Muscle of back (tissue), 3 donors: ENCODE measurements at regions not wholly inside any gene's neighbourhood (a gene's known extent, or its start where the extent isn't known, plus 50 kb on each side); places are given as distances from the start of the nearest gene placed in this dataset.

Experiments
- DNase-seq, 3 donors: peaks; one replicate each; pipeline versions ENCODE4 v3.0.0 to v3.0.0-alpha.2; 2013

DNA sequence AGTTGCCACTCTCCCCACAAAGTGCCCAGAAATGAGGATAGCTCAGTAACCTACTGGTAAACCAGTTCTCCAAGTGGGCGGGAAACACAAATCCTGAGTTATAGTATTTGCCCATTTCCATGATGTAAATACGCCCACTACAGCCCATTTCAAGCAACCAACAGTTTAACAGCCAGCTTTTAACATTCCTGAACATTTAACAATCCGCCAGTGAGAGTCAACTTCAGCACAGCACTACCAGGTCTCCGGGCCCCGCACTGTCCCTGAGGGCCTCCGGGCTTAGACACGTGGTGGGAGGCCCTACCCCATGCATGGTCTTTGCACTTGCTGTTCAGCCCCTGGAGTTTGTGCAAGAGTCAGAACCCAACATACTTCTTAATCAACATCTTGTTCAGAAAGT, 132.0 kb upstream of the CTTNBP2NL start:
- no peak for DNase-seq

DNA sequence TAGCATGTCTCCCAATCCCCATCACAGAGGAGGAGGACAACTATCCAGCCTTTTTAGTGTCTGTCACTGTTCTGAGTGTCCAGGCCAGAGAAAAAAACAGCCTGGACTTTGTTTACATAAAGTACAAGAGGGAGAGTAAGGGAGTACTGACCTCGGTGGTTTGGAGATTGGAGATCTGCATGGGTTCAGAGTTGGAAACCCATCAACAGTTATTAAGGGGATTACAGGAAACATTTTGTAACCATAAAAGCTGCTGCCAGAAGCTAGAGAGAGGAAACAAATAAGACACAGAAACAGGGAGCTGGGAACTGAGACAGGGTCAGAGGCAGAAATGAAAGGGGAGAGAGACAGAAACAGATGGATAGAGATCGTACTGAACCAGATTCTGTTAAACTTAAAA, 131.5 kb upstream of the CTTNBP2NL start:
- DNase-seq = peak in 2 of 3 donors; percentile 38 to 65

DNA sequence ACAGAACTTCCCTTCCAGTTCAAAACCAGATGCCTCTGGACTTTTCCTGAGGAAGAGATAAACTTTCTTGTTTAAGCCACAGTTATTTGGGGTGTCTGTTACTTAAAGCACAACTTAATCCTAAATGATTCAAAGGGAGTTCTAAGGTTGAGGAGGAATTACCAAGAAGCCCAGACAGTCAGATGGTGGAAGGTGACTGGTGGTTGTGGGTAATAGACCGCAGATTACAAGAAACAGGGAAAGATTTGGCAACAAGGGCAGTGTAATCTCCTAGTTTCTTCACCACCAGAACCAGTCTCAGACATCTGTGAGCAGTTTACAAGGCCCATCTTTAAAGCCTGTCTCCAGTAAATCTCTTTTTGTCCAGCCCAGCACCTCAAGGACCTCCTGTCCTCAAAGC, 130.1 kb upstream of the CTTNBP2NL start:
- no peak for DNase-seq

DNA sequence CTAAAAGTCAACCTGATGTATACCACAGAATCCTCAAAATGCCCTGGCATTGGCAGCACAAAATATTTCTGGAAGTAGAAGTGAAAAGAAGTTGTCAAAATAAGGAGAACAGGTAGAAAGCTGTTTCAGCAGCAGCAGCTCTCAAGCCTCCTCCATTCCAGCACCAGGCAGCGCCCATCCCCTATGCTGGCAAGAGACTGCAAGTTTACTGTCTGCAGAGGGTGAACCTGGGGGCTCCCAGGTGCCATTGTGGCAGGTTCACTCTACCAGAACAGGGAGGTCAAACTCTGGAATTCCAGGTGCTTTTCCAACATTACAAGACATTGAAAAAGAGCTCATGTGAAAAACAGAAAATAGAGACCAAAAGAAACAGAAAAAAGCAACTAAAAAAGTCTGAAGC, 128.8 kb upstream of the CTTNBP2NL start:
- DNase-seq = no peak

DNA sequence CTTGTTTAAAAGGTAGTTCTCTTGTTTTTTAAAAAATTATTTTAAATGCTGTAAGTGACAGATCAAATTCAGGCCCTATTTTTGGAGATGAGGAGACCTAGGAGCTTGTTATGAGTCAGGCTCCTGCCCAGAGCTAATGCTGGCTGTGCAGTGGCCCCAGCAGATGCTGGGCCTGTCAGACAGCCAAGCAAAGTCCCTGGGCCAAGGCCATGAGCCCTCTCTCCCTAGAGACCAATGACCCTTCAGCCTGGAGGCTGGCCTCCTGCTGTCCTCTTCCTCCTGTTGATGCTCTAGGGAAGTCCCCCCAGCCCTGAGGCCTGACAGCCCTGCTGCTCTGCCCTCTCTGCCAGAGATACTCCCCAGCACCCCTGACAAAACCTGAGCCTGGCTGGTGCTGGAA, 128.1 kb upstream of the CTTNBP2NL start:
- DNase-seq = no peak

DNA sequence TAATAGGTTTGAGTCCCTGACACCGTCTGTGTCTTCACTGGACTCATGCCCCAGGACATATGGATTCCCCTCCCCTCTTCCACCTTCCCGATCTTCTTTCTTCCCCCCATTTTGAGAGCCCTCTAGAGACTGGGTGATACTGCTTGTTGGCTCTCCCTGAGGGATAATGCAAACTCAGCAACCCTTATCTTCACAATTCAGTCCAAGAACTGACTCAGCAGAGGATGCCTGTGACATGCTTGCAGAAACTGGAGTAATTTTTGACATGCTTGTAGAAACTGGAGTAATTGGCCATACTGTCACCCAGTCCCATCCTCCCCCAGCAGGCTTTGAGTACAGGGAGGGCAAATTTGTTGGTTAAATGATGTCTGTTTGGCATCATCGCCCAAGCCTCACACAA, 127.6 kb upstream of the CTTNBP2NL start:
- DNase-seq = no peak

DNA sequence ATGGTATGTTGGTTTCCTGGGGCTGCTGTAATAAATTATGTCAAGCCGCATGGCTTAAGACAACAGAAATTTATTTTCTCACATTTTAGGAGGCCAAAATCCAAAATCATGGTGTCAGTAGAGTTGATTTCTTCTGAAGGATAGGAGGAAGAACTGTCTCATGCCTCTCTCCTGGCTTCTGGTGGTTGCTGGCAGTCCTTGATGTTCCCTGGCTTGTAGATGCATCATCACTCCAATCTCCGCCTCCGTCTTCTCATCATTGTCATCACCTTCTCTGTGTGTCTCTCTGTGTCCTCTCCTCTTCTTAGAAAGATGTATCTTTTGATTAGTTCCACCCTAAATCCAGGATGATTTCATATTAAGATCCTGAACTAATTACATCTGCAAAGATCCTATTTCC, 124.7 kb upstream of the CTTNBP2NL start:
- no peak for DNase-seq

DNA sequence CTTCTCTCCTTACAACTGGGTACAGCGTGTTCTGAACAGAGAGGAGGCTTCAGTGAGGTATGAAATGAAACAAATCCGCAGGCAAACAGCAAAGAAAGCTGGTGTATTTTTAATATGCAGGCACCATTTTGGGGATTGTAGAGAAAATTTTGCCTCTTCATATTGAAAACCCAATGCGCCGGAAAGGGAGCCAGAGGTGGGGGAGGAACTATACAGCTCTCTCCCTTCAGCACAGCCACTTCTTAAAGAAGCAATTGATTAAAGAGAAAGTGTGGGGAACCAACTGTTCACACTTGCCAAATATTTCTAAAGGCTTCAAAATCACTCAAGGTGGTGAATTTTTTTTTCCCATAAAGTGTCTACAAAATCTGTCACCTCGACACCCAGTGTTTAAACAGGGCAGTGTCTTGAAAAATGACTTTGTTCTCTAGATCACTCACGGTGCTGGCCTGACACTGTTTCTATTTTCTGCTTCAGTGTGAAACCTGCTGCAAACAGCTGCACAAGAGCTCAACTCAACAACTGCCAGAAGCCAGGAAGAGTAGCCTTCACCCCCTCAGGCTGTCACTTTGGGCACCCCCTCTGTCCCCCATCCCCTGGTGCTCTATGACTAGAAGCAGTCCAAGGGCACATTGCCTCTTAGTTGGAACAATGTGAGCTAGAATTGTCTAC, 123.8 kb upstream of the CTTNBP2NL start:
- no peak for DNase-seq

DNA sequence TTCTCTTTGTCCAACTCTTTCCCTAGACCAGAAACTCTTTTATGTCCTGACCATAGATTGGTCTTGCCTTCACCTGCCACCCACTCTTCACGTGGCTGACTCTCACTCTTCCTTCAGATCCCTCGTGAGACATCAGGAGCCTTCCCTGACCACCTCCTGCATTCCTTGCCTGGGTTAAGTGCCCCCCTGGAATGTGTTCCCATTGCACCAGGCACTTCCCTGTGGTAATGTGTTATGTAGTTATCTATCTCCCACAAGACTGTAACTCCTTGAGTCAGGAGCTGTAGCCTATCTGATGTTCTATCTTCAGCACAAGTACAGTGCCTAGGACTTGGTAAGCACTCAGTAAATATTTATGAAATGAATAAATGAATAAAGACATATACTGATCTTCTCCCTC, 111.2 kb upstream of the CTTNBP2NL start:
- DNase-seq = no peak

DNA sequence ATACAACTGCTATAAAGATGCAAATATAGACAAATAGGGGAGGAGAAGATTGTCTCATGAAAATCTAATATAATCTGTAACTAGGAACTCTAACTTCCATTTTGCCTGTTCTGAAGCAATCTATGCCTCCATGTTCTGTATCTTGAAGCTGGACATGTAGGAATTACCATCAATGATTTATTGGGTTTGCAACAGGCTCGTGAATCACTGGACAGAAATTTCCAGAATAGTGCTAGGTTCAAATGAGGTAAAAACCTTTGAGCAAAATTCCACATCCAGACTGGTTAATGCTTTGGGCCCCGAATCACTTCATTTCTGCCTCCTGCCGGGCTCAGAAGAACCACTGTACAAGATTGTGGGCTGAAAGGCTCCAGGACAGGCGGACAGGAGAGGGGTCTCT, 110.7 kb upstream of the CTTNBP2NL start:
- no peak for DNase-seq

DNA sequence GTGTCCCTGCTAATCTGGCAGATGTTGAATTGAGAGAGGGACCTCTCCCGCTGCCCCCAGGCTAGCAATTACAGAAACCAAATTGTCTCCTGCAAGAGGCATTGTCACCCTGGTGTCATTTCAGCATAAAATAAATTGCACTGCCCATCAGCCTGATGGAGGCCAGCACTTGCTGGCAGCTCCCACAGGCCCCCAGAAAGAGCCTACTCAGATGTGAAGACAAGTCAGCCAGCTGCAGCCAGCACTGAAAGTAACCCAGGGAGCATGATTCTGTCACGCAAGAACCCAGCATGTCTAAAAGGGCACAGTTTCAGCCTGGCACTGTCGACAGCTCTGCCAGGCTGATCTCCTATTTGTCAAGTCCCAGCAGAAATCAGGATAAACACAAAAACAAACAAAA, 110.3 kb upstream of the CTTNBP2NL start:
- DNase-seq = no peak

DNA sequence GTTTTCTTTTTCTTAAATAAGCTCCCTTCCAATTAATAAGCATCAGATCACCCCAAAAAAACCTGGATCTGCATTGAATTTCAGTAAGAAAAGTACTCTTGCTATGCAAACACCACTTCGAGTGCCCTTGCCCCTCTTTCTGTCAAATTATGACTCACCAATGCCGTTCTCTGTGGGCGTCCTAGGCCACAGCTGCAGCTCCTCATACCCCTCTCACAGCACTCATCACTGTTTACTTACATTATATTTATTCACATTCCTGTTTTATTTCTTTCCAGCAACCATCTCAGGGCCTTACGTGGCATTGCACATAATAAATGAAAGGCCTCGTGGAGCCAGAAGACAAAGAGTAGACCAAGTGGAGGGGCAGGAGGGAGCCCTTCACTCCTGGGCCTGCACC, 99.1 kb upstream of the CTTNBP2NL start:
- no peak for DNase-seq

DNA sequence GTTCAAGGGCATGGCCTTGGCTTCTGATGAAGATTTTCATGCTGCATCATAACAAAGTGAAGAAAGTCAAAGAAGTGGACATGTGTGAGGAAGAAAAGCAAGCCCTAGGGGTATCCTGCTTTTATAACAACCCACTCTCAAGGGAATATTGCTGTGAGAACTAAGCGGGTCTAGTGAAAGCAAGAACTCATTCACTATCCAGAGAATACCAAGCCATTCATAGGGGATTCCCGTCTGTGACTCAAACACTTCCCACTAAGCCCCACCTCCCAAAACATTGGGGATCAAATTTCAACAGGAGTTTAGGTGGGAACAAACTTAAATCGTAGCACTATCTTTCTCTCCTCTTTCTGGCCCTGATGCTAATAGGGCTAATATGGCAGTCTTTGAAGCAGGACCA, 98.5 kb upstream of the CTTNBP2NL start:
- DNase-seq = no peak

DNA sequence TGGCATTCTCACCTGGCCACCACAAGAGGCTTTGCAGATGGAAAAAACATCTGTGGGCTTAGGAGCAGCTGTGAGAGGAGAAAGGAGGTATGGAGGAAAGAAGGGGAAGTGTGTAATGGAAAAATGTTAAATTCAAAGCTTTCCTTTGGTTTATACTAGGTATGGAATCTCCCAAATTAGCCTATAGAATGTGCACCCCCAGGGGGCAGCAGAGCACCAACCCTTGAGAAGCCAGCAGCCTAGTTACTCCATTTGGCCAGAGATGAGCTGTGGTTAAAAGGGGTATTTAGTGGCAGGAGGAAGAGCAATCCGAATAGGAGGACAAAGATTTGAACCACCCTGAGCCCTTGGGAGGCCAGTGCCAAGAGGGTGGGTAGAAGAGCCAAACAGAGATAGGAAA, 97.5 kb upstream of the CTTNBP2NL start:
- DNase-seq = peak in 2 of 3 donors; percentile 47 to 53

DNA sequence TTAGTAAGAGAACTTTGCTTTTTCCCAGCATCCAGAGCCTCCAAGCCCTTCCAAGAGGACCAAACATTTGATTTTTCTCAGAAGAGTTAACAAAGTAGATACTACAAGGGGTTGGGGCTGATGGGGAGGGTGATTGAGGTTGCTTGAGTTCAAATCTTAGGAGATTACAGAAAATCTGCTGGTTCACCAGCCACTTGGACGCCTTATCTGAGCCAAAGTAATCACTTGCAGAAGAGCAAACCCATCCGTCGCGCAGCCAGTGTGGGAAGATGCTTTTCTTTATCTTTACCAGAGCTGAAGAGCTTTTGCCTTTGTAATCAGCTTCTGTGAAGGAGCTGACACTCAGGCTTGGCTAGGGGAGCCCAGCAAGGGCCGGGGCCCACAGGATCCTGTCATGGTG, 91.9 kb upstream of the CTTNBP2NL start:
- no peak for DNase-seq

DNA sequence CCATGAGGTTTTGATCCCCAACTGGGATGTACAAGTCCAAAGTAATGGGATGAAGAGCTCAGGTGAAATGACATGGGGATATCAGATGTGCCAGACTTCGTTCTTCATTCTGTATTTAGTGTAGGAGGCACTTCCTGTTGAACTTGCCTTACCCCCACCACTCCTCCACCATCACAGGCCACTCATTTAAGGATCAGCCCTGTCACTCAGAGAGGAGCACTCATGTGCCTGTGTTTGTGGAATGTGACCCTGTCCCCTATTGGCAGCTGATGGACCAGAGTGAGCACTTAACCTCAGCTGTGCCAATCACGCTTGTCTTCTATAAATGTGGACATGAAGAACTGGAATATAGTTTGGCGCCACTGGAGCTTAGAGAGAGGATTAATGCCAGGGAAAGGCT, 91.4 kb upstream of the CTTNBP2NL start:
- no peak for DNase-seq

DNA sequence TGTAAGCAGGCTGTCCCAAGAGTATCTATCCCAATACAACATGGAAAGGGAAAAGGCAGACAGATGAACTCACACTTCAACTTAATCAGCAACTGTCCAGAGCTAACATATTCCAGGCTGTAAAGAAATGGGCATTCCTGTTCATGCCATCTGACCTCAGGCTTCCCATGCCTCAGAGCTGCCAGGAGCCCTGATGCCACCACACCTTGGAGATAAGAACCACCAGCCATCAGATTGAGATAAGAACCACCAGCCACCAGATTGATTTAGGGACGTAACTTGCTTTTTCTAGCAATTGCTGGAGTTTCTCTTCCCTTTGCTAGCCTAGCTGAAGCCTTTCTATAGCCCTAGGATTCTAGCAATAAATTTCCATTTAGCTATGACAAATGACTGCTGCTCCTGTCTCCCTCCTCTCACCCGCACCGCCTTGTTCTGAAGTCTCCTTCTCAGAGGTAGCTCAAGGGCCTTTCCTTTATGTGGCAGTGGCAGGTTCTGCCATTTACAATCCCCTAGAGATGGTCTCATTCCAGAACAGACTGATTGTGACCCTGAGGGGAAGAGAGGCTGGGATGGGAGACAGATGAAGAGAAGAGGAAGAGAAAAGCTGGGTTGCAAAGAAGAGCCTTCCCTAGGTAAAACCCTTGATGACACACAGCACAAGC, 88.0 kb upstream of the CTTNBP2NL start:
- DNase-seq = no peak

DNA sequence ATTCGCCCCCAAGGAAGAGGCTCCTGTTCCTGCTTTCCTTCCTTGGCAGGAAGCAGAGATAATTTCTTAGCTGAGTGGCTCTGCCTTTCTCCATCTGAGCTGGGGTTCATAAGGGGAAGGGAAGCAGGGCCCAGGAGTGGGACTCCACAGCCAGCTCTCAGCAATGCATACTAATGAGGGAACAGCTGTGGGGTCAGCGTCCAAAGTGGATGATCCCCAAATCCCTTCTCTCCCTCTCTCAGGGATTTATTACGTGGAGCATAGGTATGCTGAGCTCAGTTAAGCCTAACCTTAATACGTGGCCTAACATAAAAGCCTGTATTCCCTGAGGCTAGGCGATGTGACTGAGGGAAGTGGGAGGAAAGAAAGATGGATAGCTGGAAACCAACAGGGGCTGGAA, 87.3 kb upstream of the CTTNBP2NL start:
- DNase-seq = peak in 1 of 3 donors; percentile 59

DNA sequence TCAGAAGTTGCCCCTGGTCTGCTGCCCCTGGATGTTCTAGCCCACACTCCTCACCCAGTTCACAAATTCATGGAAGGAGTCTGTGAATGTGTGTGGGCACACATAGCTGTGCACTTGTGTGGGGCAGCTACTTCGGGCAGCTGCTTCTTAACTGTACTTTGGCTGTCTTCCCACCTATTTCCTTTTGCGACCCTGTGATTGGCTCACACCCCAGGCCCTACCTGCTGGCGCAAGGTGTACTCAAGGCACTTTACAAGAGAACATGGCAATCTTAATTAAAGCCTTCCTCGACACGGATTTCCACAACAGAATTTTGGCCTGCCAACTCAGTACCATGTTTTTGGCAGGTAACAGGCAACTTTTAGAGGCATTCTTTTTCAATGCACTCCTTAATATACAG, 86.5 kb upstream of the CTTNBP2NL start:
- no peak for DNase-seq

DNA sequence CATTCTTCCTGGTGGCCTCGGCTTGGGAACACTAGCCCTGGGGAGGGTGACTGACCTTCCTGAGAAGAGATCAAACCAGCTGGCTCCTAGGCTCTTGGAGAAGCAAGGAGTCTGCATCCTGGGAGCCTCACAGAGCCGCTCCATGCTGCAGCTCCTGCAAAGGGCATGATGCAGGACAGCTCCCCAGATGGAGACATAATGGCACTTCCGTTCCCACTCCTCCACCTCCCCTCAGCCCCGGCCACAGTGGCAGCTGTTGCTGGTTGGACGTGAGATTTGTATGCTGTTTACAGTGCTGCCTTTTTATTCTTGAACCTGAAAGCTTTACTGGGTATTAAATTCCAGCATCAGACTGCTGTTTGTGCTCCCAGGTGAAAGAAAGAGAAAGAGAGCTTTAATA, 83.7 kb upstream of the CTTNBP2NL start:
- peak in 1 of 3 donors; percentile 40 for DNase-seq

DNA sequence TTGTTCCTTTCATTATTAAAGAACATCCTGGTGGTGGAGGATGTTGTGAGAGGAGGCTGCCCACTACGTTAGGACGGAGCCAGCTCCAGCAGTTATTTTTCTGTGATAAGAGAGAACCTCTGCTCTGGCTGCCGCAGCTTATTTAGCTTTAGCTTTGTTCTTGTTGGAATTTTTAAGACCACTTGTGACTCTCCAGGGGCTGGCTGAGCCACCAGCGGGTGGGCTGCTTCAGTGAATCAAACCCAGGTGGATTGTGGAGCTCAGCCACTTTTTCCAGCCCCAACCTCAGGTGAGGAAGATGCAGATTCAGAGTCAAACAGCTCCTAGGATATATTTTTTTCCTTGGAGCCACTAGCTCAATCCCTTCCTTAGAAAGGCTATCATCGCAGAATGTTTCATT, 83.1 kb upstream of the CTTNBP2NL start:
- DNase-seq = no peak

DNA sequence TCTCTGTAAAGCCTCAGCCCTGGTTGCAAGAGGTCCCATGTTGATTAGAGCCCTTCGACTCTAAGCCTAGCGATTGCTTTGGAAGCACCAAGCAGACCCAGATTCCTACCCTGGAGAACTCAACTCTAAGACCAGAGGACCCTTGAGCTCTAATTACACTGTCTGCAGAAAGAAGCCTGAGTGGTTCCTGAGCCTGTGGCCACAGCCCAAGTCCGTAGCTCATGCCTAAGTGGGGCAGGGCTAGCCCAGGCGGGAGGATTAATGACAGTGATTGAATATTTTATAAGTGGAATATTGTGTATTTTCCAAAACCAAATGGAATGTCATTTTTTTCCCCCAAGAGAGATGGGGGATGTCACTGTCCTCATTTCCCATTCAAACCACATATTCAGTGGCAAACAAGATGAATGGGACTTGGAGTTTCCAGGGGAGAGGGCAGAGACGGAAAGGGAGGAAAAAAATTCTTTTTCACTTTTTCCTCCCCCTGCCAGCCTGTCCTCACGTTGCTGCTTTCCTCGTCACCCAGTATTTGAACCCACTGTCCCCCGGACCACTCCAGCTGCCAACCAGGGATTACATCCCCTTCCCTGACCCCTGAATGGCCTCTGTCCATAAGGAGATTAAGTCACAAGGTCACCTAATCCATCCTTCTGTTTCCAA, 79.6 kb upstream of the CTTNBP2NL start:
- DNase-seq = no peak

DNA sequence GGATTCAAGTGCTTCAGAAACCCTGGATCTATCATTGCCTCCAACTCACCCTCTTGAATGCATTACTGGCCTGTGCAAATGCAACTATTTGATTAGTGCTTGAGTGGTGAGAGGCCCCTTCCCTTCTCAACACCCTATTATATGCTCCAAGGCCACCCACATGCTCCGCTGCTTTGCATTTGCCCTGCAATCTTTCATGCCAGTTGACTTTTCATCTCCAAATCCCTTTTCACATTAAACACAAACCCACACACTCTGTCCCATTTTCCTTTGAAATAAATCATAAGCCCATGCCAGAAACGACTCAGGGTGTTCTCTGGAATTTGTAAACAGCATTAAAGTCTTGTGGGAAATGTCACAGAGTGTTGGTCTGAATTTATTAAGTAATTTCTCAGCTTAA, 78.9 kb upstream of the CTTNBP2NL start:
- DNase-seq = peak in 1 of 3 donors; percentile 29
